ENCODE measurements at regions not wholly inside any gene's neighbourhood (a gene's known extent, or its start where the extent isn't known, plus 50 kb on each side); places are given as distances from the start of the nearest gene placed in this dataset.
"Not testable (repeated sequence)": the region's sequence is repeated elsewhere in the genome, so short reads cannot be mapped to it uniquely, and the experiment has no call there.

- no peak for DNase-seq
These were observed 114.7 kb upstream of the NGF start for GRCh38 chr1:115452600-115453329.

DNA sequence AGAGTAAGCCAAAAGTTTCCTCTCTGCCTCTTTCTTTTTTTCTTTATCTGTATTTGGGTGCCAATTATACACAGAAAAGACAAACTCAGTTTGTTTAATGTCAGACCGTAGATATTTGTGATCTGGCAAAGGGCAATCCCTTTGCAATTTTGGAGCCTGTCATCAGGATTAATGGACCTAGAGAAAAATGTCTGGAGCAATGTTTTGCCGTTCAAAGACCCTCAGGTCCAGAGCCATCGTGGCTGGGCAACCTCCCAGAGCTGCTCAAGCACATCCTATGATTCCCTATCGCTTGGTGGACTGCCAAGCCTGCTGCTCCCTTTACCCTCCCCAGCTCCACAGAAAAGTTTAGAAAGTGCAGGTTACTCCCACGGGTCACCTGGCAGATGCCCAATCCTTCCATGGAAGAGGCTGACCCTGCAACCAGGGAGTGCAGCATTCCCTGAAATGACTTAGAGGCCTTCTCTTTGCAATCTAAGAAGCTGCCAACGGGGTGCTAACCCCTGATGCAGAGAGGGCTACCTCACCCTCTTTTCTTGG is 112.5 kb upstream of the NGF start:
- no peak for DNase-seq

DNA sequence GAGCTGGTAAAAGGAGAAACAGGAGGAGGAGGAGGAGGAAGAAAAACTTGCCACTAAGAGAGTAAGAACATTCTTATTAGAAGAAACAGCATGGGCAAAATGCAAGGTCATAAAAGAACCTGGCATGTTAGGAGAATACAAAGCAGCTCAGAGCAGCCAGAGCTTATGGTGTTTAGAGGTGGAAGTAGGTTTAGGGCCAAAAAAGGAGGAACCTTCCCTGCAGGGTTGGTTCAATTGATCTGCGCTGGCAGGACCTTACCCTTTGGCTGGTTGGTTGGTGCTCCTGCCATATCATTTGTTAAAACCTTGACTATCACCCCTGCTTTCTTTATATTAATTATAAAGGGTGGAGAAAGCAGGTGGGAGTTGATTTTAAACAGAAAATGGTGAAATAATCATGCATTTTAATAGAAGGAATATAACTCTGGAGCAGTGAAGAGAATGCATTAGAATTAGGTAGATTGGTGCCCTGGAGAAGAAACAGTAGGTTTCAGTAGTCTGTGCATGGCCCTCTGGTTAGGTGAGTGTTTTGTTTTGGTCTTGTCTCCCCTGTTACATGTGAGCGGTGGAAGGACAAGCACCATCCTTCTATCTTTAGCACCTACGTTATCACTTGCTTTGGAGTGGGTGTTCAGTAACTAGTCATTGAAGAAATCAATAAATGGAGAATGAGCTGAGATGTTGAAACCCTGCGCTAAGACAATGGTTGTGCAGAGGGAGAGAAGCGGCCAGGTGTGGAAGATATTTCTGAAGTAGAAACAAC is 110.4 kb upstream of the NGF start:
- no peak for DNase-seq

DNA sequence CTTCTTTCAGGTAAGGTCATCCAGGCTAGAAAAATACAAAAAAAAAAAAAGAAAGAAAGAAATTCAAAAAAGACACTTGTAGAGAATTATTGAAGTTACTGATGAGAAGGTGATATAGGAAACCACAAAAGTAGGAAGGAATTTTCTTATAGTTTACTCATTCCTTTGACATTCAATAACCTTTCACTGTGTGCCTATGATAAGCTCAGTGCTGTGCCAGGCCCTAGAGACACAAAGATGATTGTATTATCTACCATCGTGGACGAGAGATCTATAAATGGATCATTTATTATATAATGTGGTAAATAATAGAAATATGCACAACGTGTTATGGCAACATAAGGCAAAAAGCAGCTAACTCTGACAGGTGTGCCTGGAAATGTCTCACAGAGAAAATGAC is 109.6 kb upstream of the NGF start:
- DNase-seq: no peak

GRCh38 chr1:115445090-115445489 is 107.0 kb upstream of the NGF start:
- no peak for DNase-seq

GRCh38 chr1:115440733-115441132 is 102.7 kb upstream of the NGF start:
- DNase-seq: no peak

- not testable (repeated sequence) for DNase-seq
These were observed 101.5 kb upstream of the NGF start for GRCh38 chr1:115439520-115439919.

DNA sequence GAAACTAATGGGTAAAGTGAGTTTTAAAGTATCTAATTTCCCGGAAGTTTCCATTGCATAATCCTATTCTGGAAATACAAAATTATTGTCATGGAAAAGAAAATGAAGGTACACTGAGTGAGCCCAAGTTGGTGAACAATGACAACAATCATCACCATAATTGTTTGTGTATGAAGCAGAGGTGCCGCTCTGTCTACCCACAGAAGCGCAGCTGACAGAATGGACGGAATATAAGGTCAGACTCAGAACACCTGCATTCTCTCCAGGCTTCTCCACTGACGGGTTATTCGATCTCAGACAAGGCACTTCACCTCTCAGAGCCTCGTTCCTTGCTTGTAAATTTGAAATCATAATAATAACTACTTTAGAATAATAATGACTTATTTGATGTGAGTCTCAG is 99.1 kb upstream of the NGF start:
- no peak for DNase-seq

DNA sequence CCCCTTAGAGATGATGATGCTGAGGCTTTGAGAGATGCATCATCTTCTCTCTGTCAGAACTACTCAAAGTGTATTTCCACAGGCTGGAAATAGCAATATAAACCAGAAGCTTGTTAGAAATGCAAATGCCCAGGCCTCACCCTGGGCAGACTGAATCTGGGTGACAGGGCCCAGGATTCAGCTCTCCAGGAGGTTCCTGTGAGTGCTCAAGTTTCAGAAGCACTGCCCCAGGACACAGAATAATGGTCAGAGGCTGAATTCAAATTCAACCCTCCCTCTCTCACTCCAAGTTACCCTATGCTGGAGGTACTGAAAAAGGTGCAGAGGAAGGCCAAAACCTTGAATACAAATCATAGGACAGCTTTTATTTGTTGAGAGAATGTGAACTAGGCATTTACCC is 98.5 kb upstream of the NGF start:
- DNase-seq: no peak

DNA sequence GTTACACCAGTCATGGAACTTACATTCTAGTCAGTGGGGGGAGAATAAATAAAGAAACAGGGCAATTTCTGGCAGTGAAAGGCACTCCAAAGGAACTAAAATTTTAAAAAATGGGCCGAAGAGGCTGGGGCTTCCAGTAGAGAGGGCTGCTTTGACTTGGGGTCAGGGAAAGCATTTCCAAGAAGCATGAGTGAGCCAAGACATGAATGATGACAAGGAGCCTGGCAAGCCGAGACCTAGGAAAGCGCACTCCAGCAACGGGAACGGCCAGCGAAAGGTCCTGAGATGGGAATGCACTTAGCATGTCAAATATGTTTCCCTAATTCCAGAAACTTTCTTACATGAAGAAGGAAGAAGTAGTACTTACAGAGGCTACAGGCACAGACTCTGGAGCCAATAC is 95.4 kb upstream of the NGF start:
- DNase-seq: no peak

- no peak for DNase-seq
These were observed 94.0 kb upstream of the NGF start for GRCh38 chr1:115432061-115432460.

- DNase-seq: no peak
These were observed 92.6 kb upstream of the NGF start for GRCh38 chr1:115430441-115431158.

GRCh38 chr1:115429884-115430283 is 91.8 kb upstream of the NGF start:
- no peak for DNase-seq

DNA sequence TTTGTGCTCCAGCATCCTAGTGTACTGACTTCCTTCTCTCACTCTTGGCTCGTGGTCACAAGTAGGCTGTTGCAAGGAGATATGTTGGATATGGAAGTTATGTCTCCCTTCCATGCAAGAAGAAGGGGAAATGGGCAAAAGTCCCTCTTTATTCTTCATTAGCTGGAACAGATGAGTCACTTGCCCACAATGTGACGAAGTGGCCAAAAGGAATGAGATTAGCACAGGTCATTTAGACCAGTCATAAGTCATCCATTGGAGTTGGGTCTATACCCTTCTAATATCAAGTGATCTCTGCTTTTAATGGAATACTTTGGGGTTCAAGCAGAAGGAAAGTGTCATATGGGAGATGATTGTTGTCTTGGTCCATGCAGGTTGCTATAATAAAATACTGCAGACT is 91.2 kb upstream of the NGF start:
- no peak for DNase-seq

DNA sequence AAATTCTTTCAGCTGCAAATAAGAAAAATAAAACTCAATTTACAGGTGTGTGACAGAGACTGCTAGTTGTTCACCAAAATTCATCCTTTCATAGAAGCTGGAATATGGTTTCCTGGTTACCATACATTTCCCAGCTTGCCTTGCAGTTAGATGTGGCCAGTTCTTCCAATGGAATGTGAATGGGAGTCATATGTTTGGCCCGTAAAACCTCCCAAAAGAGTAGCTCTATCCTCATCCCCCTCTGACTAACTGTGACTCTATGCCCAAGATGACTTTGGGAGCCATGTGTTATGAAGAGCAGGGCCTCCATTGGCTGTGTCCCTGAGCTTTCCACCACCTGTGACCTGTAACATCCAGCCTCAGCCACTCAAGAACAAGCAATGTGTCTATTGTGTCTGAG is 90.6 kb upstream of the NGF start:
- no peak for DNase-seq

- no peak for DNase-seq
These were observed 90.2 kb upstream of the NGF start for GRCh38 chr1:115428256-115428655.

- DNase-seq: no peak
These were observed 88.9 kb upstream of the NGF start for GRCh38 chr1:115426956-115427355.

GRCh38 chr1:115426231-115426771 is 88.3 kb upstream of the NGF start:
- DNase-seq: no peak

GRCh38 chr1:115425442-115425841 is 87.4 kb upstream of the NGF start:
- DNase-seq: no peak

- DNase-seq: no peak
These were observed 85.7 kb upstream of the NGF start for GRCh38 chr1:115423776-115424175.

DNA sequence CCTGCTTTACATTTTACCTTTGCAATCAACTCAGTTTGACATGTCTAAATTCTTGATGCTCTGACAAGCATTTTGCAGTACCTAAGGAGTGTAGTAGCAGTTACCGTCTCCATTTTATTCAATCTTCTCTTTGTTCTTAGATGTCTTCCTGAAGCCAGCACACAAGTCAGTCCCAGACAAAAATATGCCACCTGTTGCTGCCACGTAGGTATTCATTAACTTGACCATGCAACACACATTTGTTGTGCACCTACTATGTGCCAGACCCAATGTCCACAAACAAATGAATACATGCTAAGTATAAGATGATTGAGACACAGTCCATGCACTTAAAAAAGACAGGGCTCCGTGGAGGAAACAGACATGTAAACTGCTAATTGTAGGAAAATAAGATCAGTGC is 81.5 kb upstream of the NGF start:
- no peak for DNase-seq

DNA sequence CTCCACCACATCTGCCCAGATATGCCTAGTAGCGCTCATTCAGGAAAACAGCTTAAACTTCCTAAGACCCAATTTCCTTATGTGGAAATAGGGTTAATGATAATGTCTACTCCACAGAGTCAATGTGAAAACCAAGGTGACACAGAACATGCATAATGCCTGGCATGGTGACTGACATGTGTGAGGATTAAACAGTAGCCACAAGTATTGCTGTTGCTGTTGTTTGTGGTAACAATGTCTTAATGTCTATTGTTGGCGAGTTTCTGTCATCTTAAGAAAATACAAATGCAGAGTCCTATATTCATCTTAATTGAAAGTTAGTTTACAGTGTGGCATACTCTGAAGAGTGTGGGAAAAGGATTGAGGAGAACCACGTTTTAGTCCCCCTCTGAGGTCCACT is 75.6 kb upstream of the NGF start:
- DNase-seq: no peak

DNA sequence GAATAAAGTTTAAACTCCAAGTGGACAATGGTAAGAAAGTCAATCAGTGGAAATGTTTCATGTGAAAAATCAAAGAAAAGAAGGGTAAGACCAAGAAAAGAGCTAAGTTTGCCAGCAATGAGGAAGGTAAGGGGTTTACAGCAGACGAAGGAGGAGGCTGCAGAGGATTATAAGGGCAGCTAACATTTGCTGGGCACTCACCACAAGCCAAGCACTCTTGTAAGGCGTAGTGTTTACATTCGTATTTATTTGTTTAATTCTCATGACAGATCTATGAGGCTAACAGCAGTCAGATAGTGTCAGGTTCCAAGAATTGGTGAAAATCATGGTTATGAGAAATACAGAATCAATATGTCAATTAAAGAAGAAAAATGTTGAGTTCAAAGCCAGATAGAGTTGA is 75.2 kb upstream of the NGF start:
- DNase-seq: no peak

GRCh38 chr1:115412733-115413132 is 74.7 kb upstream of the NGF start:
- DNase-seq: no peak
